ENCODE measurements at regions not wholly inside any gene's neighbourhood (a gene's known extent, or its start where the extent isn't known, plus 50 kb on each side); places are given as distances from the start of the nearest gene placed in this dataset.

DNA sequence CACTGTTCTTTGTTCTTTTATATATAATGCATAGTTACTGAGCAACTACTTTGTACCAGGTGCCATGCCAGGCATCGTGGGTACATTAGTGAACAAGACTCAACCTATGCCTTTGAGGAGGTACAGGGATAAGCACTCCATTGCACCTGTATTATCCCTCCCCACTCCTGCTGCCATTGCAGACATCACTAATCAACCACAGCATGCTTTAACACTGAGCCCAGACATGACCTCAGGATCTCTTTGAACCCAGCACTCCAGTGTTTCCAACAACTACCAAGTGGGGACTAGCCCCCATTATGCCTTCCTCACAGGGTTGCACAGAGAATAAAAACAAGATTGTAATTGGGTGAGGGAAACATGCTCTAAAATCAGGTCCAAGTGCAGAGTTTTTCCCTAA is 60.5 kb upstream of the COL13A1 start:
- no peak for DNase-seq (ENCODE audit: low read depth)

DNA sequence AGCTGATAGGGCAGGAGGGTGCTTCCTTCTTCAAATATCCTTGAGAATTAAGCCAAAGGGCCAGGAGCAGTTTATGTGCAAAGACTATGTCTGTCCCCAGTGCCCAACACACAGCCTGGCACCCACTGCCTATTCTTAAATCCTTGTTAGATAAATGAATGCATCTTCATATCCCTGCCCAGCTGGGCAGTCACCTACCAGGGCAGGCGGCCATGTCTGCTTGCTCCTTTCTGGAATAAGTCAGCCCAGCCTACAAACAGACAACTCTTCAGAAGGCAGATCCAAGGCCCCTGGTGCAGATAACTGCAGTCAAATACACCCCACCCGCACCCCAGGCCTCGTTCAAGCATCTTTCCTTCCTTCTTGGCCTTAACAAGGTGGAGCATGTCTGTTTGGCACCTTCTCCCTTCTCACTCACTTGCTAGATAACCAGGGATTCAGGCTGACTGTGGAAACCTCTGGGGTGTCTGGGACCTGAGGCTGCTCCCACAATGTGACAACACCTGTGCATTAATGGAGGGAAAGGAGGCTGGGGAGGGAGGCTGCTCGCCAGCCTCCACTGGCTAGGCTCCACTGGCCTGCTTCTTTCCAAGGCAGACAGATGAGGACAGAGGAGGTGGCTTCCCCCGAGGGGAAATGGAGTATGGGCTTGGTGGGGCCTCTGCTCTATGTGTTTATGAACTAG is 59.9 kb upstream of the COL13A1 start:
- DNase-seq (ENCODE audit: low read depth) = no peak

DNA sequence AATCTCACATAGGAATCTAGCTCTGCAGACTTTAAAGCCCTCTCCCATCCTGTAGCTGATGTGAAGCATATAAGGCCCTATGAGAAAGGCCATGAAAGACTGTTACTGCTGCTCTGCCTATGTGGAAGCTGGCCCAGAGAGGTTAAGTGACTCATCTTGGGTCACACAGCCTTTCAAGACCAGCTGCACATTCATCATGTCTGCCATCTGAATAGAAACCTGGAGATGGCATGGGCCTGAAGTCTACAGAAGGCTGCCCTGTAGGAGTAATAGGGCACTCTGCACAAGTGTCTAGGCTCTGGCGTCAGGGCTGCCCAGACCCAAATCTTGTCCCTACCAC is 59.4 kb upstream of the COL13A1 start:
- no peak for DNase-seq (ENCODE audit: low read depth)

DNA sequence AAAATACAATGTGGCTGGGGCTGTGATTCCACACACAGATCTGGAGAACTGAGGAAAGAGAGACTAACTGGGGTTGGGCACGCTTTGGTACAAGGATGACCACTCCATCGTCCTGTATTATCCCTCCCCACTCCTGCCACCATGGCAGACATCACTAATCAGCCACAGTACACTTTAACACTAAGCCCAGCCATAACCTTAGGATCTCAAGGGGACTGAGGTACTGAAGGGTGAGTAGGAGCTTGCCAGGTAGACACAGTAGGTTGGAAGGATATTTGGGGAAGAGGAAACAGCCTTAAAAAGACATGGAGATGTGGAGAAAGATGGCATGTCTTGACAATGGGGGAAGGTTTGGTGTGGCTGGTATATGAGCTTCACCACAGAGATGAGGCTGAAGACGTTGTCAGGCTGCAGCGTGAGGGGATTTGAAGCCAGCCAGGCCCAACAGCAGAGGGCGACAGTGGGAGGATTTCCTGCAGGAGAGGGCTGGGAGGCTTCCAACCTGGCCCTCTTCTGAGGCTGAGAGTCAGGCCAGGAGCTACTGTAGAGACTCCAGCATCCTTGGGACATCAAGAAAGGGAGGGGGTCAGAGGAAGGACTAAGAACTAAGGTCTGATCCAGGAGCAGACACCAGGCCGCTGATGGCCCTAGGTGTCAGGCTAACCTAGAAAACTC is 58.6 kb upstream of the COL13A1 start:
- DNase-seq (ENCODE audit: low read depth) = no peak

DNA sequence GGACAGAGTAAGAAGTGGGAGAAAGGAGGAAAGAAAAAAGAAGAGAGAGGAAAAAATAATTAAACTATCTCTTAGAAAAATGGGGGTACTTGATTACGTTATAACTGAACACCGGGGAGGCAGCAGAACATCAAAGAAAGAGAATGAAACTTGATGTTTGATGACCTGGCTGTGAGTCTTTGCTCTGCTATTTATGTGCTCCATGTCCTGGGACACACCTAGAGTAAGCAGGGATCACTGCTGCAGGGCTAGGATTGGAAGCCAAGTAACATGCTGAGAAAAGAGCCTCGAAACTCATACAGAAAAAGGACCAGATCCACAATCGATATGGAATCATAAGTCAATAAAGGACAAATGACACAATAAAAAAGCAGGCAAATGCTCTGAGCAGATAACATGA is 56.7 kb upstream of the COL13A1 start:
- no peak for DNase-seq (ENCODE audit: low read depth)

DNA sequence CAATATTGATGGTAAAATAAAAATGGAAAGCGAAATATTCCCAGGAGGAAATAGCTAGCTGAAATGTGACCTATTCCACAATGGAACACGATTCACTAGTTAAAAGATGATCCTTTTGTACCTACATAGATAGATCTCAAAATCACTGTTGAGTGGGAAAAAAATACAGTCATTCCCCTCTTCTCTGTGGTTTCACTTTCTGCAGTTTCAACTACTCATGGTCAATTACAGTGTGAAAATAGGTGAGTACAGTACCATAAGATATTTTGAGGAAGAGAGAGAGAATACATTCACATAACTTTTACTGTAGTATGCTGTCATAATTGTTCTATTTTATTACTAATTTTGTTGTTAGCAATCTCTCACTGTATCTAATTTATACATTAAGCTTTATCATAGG is 56.0 kb upstream of the COL13A1 start:
- DNase-seq (ENCODE audit: low read depth) = no peak

DNA sequence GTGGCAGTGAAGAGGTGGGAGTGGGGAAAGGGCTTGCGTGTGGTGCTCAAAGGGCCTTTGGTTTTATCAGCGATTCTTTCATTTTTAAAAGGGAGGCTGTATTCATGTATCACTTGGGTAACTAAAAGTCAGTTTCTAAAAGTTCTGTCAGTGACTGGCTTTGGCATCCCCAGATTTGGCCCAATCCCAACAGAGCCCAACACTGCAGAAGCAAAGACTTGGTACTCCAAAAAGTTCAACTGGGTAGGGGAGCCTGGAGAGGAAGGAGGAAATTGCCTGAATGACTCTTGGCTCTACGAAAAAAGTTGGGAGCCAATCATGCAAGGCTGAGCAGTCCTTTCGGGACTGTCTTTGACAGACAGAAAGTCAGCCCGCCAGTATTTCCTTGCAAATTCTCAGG is 54.5 kb upstream of the COL13A1 start:
- DNase-seq (ENCODE audit: low read depth) = no peak

DNA sequence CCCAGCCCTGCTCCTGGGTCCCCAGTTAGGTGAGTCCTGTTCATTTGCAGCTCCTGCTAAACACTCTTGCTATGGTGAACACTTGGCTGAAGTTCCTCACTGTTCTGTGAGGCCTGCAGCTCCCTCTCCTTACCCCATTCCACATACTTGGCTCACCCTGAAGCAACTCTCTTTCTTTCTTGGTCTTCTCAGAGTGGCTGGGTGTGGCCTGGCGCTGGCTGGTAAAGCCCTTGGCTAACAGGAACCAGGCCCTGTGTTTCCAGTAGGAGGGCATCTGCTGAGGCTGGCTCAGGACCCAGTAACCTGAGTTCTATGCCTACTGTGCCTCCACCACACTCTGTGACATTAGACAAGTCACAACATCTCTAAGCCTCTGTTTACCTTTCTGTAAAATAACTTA is 53.1 kb upstream of the COL13A1 start:
- DNase-seq (ENCODE audit: low read depth) = no peak

DNA sequence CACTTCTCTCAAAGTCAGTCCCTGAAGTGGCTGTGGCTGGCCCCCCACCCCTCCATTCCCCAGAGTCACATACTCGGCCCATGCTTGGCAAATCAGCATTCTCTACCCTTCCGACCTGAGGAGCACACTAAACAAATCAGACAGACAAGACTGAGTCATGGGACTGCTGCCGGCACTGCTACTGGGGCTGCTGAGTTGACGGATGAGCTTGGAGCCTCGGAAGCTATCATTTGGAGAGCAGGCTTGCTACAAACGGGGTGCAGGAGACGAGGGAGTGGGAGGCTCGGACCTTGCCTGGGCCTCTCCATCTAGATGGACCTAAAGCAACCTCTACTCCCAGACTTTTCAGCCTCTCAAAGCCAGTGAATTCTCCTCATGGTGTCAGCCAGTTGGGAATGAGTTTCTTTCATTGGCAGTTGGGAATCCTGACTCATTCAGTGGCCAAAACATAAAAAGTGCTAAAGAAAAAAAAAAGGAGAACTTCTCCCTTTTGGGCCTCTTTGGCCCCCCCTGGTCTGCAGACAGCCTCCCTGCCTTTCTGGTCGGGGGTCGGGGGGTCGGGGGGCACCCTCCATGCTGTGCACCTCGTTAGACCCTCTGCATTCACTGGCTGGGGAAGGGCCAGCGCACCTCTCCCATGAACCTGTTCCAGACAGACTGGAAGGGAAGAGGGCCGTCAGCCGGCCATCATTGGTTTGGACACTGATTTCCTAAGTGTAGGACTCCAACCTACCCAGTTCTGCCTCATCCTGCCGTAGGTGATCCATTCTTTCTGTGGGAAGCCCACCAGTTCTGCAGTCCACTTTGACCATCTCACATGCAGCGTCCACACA is 52.3 kb upstream of the COL13A1 start:
- no peak for DNase-seq (ENCODE audit: low read depth)

DNA sequence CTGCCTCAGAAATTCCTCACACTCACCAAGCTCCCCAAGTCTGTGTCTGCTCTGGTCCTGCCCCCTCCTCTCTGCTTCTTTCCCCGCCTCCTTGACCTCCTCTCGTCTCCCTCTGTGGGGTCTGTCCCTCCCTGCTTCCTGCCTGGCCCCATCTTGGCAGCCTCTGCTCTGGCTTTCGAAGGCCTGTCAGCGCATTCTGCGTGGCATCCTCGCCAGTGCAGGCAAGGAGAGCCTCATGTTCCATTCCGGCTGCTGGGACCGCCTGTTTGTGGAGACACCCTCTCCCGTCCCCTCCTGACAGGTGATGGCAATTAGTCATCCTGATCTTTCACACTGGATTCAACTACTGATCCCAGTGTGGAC is 51.7 kb upstream of the COL13A1 start:
- DNase-seq (ENCODE audit: low read depth) = no peak

DNA sequence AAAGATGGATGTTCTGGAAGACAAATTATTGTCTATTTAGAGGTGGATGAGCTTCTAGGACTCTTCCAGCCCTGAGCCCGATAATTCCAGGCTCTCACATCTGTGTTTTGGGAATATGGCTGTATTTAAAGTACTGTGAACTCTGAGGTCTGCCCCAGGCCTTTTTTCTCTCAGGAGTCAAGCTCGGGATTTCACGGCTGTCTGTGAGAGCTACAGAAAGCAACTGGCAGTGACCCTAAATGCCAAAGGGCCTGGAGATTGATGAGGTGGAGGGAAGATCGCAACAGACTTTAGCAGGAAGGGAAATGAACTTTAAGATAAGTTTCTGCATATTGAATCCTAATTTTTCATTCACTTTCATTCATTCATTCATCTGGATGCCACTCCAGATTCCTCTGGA is 51.0 kb upstream of the COL13A1 start:
- no peak for DNase-seq (ENCODE audit: low read depth)

DNA sequence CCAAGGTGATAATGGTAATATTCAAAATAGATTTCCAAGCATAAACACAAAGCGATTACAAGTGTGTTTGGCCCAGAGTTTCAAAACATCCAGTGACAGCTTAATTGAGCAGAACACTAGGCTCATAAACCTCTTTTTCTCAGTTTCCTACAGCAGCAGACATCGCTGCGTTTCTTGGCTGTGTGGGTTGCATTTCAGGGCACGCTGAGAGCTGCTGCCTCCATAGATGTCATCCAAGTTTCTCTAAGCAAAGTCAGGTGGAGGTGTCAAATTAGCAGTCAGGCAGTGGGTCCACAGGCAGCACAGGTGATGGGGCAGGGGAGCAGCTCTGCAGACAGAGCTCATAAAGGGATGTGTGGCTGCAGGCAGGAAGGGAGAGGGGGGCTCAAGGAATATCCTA is 50.5 kb upstream of the COL13A1 start:
- no peak for DNase-seq (ENCODE audit: low read depth)
